GM19035 (cell line): ENCODE measurements at regions not wholly inside any gene's neighbourhood (a gene's known extent, or its start where the extent isn't known, plus 50 kb on each side); places are given as distances from the start of the nearest gene placed in this dataset.
"Not testable (repeated sequence)": the region's sequence is repeated elsewhere in the genome, so short reads cannot be mapped to it uniquely, and the experiment has no call there.

Source experiments
- ATAC-seq: cut with Tn5 transposase; IDR thresholded peaks from one replicate; pipeline ENCODE4 v1.9.1; 2021; ENCODE audit not compliant: unreplicated experiment

DNA sequence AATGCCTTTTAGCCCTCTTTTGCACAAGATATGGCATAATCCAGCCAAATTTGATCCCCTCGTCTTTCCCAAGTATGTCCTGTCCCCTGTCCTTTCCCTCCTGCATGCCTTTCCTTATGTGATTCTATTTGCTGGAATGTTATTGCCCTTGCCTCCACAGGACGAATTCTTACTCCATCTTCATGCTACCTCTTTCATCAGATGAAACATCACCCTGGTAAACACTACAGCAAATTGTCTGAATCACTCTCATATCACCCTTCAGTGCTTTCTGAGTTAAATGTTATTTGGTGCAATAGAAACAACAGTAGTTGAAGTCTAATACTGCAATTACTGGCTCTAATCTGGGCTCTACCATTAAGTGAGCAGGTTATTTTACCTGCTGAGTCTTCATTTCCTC, 52.2 kb upstream of the FAT1 start:
- ATAC-seq = no peak

DNA sequence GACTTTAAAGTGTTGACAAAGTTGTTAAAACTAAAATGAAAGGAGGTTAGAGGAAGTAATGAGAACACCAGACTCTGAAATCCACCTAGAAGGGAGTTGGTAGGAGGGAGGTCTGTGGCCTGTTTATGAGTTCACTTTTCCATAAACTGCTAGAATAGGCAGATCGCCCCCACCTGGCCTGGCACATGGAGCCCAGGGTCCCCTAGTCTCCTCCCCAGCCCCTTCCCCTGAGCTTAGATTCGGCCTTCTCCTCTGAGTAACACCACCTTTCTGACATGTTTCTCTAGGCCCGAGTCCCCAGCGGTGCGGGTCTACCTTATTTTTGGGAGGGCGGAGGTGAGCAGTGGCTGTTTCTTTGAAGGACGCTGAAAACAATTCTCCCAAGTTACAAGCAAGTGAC, 54.5 kb upstream of the FAT1 start:
- ATAC-seq = no peak

DNA sequence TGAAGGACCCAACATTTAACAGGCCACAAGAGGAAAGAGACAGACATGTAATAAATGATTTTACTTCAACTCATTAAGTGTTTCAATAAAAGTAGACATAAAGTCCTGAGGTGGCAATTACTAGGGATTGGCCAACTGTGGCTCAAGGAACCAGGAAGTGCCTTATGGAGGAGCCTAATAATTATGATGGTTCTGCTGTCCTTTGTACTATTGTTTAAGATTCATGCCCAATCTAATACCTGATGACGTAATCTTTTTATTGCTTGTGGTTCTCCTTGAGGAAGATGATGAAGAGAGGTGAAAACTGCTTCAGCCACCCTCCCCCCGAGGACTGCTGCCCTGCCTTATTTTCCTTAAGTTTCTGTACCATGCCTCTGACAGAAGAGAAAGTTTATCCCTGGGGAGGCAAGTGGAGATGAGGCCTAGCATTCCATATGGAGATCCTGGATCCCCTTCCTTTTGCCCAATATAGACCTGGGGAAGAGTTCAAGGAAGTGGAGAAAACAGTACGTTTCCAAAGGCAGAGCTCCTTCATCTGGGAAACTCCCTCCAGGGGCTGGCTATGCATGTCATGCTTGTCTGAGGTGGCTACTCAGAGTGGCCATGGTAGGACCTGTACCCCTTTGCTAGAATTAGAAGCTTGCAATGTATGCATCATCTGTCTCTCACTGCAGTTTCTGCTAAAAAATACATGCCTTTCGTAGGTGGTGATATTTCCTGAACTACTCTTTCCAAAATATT, 56.8 kb upstream of the FAT1 start:
- ATAC-seq = no peak

DNA sequence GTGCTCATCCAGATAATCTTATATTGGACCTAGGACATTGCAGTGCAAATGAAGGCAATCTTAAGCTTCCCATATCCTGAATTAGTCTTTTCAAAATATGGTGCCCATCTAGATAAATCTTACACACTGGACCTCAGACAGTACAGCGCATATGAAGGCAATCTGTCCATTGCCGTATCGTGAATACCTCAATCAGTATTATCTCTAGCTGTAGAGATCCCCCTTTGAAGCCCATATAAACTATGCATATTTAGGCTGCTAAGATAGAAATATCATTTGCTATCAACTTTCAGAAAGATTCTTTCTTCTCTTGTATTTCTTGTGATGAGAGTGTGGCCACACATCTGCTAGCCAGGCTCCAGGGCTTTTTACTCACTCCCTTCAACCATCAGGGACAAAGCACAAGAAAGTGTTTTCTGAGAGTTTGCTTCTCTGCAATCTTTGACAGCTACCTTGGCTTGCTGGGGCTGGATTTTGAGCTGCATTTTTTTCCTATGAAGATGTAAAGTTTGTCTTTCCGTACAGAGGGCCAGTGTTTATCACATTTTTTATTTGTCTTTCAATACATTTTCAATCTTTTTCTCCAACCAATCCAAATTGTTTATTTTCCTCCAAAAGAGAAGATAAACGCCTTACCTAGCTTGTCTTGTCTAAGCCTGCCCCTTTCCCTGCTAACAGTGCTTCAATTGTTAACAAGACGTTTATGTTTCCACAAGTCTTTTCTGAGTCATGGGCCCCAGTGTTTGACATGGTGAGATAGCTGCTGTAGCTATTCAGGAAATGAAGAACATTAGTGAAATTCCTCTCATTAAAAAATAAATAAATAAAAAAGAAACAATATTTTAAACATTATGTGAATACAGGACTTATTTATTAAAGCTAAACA, 57.6 kb upstream of the FAT1 start:
- no peak for ATAC-seq

DNA sequence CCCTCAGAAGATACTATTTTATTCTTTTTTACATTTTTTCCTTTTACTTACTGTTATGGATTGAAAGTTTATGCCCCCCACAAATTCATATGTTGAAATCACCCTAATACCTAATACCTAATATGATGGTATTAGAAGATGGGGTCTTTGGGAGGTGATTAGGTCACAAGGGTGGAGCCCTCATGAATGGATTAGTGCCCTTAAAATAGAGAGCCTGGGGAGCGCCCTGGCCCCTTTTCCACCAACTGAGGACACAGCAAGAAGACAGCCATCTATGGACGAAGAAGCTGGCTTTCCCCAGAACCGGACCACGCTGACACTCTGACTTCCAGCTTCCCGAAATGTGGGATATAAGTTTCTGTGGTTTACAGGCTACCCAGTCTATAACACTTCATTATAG, 58.6 kb upstream of the FAT1 start:
- no peak for ATAC-seq

DNA sequence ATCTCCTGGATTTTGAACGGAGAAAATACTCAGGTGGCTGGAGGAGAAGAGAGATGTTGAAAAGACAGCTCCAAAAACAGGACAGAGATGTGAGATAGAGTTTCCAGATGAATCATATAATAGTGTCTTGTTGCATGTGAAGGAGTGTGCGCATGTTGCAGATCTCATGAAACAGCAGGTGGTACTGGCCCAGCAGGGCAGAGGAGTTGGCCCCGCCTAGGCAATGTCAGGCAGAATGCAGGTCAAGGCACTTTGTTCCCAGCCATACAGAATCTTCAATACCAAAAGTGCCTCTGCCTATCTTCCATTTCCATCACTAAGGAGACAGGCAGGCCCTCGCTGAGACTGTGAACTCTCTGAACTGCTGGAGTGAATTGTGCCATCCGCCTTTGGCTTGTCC, 63.9 kb upstream of the FAT1 start:
- no peak for ATAC-seq

DNA sequence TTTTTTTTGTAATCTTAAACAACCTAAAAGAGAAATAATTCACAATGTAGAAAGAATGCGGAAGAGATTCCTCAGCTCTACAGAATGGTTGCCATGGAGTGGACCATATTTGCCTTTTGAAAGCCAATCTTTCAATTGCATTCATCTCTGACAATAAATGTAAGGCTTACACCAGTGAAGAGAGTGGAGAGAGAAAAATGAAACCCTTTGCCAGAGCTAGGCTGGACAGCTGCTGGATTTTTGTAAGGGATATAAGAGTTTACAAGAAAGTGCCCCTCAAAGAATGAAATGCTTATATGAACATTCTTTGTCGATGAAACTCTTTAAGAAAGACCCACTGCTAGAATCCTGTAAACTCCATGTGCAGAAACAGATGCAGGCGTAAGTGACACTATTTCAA, 66.0 kb upstream of the FAT1 start:
- no peak for ATAC-seq

DNA sequence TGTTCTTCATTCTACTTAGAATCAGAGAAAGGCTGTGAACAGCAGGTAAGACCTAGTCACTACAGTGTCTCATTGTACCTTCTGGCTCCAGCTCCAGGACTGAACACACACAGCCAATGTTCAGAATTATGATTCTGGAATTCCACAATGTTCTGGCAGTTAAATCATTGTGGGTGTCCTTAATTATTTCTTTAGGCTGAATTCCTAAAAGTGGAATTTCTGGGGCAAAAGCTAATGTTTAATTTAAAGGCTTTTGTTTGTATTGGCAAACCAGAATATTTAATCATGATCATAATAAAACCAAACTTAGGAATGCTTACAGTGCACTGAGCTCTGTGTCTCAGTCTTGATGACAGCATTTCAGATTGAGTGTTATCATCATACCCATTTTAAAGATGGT, 67.0 kb upstream of the FAT1 start:
- ATAC-seq = no peak

DNA sequence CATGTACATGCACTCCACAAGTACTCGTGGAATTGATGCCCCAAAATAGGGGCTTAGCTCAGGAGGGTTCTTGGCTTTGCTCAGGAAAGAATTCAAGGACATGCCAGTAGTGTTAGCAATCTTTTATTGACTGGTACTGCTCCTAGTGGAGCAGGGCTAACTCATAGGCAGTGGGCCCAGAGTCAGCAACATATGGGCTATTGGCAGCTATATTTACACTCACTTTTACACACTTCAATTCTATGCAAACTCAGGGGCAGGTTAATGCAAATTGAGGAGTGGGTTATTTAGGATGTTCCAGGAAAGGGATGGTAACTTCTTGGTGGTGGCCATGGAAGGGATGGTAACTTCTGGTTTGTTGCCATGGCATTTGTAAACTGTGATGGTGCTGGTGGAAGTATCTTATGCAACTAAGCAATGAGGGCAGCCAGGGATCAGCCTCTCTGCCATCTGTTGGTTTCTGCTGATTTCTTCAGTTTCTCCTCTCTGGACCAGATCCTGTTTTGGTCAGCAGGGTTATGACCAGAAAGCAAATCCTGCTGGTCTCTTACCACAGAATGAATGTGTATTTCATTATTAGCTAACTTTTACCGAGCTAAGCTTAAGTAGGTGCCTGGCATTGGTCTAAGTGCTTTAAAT, 69.2 kb upstream of the FAT1 start:
- no peak for ATAC-seq

DNA sequence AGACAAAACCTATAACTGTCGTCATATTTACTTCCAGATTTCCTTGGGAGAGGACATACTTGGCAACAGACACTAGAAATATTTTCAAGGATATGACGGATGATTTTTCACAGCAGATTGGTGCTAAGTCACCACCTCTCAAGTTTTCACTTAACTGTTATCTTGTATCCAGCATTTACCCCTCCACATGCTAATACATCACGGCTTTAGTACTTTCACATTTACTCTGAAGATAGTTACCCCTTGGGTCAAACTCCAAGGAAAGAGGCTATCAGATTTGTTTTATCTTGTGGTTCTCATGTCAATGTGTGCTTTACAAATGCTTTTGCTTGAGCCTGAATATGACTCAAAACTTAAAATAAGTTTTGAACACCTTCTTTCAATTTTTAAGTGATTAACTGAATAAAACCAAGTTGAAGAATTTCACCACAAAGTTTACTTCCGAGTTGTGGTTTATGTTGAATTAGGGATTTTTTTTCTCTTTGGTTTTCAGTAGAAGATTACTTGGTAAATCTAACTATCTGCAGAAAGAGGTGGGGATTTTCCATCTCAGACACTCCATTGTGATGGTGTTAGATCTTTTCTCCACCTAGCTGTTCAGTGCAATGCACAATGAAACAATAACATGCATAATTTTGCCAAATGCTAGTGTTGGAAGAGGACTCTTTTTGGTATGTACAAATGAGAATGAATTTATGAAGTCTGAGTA, 75.4 kb upstream of the FAT1 start:
- no peak for ATAC-seq

DNA sequence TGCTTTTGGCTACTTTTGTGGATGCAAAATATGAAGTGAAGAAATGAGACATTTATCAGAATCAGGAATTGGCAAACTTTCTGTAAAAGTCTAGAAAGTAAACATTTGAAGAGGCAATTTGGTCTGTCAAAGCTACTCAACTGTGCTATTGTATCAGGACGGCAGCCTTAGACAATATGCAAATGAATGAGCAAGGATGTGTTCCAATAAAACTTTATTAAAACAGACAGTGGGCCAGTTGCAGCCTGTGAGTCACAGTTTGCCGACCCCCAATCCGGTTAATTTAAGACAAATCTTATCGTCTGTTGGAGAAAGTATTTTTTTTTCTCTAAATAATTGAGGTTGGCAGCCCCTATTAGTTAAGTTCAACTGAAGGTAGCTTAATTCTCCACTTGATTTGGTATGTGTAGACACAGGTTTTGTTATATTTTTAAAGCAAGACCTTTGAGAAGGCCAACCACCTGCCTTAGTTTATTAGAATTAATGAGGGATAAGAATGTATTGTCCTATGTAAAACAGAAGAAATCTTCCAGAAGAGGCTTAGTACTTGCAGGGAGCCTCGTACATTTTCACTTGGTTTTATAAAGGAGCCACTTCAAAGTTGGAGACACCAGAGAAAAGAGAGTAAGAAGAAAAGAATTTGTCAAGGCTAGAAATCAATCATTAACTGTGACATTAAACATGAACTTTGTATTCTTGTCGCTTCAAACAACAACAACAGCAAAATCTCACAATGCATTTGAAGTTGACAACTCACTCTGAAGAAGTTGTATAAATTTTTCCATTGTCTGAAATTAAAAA, 81.6 kb upstream of the FAT1 start:
- ATAC-seq = no peak

DNA sequence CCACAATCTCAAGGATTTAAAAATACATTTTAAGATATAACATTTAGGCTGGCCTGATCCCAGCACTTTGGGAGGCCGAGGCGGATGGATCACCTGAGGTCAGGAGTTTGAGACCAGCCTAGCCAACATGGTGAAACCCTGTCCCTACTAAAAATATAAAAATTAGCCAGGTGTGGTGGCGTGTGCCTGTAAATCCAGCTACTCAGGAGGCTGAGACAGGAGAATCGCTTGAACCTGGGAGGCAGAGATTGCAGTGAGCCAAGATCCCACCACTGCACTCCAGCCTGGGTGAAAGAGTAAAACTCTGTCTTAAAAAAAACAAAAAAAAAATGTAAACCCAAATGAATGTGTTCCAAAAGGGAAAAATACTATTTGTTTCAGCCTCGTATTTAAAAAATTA, 82.3 kb upstream of the FAT1 start:
- not testable (repeated sequence) for ATAC-seq

DNA sequence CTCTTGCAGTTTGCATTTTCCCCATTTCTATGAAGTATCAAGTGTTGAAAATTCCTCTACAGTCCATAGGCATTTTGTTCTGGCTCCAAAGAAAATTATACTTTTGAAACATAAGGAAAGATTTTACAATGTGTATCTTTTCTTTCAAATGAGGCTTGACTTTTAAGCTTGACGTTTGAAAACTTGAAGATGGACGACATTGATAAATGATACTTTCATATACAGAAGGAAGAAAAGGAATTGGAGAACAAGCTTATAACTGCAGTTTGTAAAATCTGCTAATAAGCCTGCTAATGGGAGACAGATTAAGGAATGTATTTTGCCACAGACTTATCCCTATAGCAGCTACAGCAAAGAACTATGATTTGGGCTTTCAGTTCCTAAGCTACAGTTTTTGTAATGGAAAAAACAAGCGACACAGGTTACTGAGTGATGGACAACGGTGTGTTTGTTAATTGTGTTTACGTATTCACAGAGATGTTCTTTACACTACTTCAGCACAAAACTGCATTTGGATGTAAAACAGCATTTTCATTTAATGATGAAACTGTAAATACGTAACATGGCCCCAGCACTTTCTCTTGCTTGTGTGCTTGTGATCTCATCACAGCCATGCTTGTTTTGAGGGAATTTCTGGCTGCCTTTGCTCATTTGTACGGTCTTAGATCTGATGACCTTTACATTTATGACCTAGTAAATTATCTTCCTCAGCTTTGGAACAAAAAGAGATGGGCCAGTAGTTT, 83.2 kb upstream of the FAT1 start:
- no peak for ATAC-seq

DNA sequence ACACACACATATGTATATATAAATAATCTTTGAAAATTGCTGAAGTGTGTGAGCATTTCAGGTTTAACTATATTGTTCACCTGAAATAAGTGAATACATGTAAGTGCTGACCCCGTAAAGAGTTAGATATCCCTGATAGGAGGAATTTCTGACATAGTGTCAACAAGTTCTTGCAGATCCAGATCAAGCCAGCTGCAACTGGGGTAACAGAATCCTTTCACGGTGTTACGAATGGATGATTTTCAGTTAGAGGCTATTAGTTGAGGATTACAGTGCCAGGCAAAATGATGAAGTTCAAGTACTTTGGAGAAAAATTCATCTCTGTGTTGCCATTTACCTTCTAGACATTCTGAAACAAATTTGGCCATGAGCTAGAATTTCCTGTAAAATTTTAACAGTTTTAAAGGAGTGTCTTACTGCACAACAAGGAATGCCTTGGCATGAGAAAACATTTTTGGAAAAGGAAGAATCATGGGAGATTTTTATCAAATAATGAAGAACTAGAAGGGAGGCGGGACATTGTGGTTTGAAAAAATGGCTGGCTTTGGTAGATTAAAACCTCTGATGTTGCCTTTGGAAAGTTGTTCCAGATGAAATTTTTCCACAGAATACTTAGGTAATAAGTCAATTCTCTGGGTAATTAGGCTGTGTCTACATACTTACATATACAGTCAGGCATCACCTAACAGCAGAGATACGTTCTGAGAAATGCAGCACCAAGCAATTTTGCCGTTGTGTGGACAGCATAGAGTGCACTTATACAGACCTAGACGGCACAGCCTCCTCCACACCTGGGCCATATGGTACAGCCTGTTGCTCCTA, 84.4 kb upstream of the FAT1 start:
- ATAC-seq = no peak

DNA sequence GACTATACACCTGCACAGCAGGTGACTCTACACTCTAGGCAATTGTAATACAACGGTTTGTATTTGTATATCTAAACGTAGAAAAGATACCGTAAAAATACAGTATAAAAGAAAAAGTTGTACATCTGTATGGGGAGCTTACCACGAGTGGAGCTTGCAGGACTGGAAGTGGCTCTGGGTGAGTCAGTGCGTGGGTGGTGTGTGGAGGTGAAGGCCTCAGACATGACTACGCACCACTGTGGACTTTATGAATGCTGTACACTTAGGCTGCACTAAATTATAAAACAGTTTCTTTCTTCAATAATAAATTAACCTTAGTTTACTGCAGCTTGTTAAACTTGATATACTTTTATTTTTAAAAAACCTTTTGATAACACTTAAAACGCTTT, 85.0 kb upstream of the FAT1 start:
- no peak for ATAC-seq

DNA sequence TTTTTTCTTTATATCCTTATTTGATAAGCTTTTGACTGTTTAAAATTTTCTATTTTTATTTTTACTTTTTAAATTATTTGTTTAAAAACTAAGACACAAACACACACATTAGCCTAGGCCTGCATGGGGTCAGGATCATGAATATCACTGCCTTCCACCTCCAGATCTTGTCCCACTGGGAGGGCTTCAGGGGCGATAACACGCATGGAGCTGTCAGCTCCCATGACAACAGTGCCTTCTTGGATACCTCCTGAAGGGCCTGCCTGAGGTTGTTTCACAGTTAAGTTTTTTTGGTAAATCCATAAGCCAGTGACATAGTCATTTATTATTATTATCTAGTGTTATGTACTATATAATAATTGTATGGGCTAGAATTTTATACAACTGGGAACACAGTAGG, 85.4 kb upstream of the FAT1 start:
- ATAC-seq = no peak

DNA sequence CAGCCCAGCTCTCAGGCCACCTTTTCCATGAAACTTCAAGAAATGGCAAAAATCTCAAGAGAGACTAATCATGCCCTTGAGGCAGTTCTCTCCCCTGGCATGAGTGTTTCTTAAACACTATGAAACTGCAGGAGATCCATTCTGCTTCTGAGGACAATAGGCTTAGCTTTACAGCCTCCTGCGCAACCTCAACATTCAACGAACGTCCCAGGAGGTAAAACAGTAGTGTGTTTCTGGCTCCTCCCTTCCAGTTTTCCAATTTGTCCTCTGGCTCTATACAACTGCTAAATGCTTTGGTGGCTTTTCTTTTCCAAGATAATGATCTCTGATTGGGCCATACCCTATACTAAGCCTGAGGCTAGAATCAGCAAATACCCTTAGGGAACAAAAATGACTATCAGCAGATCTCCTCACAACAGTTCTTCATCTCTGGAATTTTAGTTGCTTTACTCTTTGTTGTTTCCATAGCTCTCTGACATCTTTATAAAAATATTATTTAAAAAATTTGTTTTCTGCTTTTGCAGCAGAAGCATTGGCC, 87.0 kb upstream of the FAT1 start:
- ATAC-seq = no peak

DNA sequence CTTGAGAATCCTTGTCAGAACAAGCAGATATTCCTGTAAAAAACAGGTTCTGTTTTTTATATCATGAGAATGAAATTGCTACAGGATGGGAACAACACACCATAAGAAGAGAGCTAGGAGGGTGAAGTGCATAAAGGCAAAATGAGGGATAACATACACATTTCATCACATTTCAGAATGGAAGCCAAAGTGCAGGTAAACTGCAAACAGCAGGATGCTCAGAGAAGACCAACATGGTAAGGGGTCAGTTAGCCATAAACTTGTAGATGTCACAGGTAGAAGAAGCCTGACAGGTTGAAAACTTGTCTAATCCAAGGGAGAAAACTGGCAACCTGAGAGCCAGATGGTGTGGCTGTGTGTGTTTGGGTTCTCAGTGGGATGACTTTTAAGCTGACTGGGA, 88.9 kb upstream of the FAT1 start:
- no peak for ATAC-seq
